T-helper 1 cell treated with Interleukin-12 subunit alpha and Interleukin-12 subunit beta and Interleukin-4 antibody, amounts not matched to agents 30 μg/mL and 1 μg/mL, for 36 hours (primary cell): ENCODE measurements at regions not wholly inside any gene's neighbourhood (a gene's known extent, or its start where the extent isn't known, plus 50 kb on each side); places are given as distances from the start of the nearest gene placed in this dataset.

ENCODE experiments used
- H3K27ac Mint-ChIP-seq: one replicate; pipeline ENCODE4 v1.8.0; 2021; ENCODE audit warnings: mild to moderate bottlenecking, mixed read lengths
- H3K27me3 Mint-ChIP-seq: one replicate; pipeline ENCODE4 v1.8.0; 2021; ENCODE audit warnings: low read depth, mixed read lengths
- H3K36me3 Mint-ChIP-seq: one replicate; pipeline ENCODE4 v1.8.0; 2021; ENCODE audit warnings: low read depth, mixed read lengths
- H3K4me1 Mint-ChIP-seq: one replicate; pipeline ENCODE4 v1.8.0; 2021; ENCODE audit warnings: low read depth, mixed read lengths
- H3K4me3 Mint-ChIP-seq: one replicate; pipeline ENCODE4 v1.8.0; 2021; ENCODE audit warnings: mild to moderate bottlenecking, moderate library complexity, mixed read lengths
- H3K9me3 Mint-ChIP-seq: one replicate; pipeline ENCODE4 v1.8.0; 2021; ENCODE audit warnings: mixed read lengths

DNA sequence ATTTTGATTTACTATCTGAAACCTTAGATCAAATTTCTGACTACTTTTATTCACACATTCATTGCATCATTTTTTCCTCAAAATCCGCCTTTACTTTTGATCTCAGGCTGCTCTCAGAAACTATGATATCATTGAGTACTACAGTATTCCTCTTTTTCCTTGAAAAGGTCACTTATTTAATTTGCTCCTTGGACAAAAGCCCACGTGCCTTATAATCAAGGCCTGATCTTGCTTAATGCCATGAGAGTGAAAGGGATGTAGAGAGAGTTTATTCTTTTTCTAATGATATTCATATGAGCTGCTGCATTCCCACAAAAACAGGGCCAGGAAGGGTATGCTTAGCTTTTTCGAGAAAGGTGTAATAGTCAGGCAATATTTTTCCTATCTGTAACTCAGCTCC lies 327.0 kb downstream of the ETS1 start:
- H3K36me3 Mint-ChIP-seq = no peaks in the 10 kb centered on the region
- peaks cover 17% of the 10 kb centered on the region for H3K27me3 Mint-ChIP-seq
- H3K4me3 Mint-ChIP-seq = no peak overlapping the region
- no peaks in the 10 kb centered on the region for H3K9me3 Mint-ChIP-seq
- H3K27ac Mint-ChIP-seq = no peak overlapping the region
- H3K4me1 Mint-ChIP-seq = no peaks in the 10 kb centered on the region

GRCh38 chr11:128259816-128260215 lies 327.5 kb downstream of the ETS1 start:
- Mint-ChIP-seq H3K27me3 (peaks cover 17% of the 10 kb centered on the region), H3K4me1 (no peaks in the 10 kb centered on the region), H3K27ac (no peak overlapping the region), H3K36me3 (no peaks in the 10 kb centered on the region), H3K4me3 (no peak overlapping the region), H3K9me3 (no peaks in the 10 kb centered on the region)

- Mint-ChIP-seq H3K9me3 (no peaks in the 10 kb centered on the region), H3K4me1 (no peaks in the 10 kb centered on the region), H3K4me3 (no peak overlapping the region), H3K27ac (no peak overlapping the region), H3K27me3 (peaks cover 13% of the 10 kb centered on the region), H3K36me3 (no peaks in the 10 kb centered on the region)
These were observed 332.4 kb downstream of the ETS1 start for GRCh38 chr11:128254941-128255340.

DNA sequence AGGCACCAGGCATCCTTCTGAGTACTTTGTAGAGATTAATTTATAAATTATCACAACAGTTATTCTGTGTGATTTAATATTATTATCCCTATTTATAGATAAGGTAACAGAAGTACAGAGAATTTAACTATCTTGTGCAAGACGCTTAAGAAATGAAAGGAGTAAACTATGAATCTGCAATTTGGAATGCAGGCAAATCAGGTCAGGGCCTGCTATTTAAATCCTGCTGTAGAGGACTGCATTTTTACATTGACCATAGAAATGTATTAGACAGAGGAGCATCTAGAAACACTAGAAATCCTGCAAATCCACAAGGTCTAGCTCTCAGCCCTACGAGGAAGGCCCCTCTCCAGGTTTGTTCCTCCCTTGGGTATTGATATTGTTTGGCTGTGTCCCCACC lies 336.2 kb downstream of the ETS1 start:
- Mint-ChIP-seq H3K27me3 (peaks cover 25% of the 10 kb centered on the region), H3K4me1 (no peaks in the 10 kb centered on the region), H3K4me3 (no peak overlapping the region), H3K9me3 (peaks cover 3% of the 10 kb centered on the region), H3K27ac (no peak overlapping the region), H3K36me3 (no peaks in the 10 kb centered on the region)

GRCh38 chr11:128250482-128250881 lies 336.9 kb downstream of the ETS1 start:
- Mint-ChIP-seq H3K4me3 (no peak overlapping the region), H3K27ac (no peak overlapping the region), H3K9me3 (peaks cover 3% of the 10 kb centered on the region), H3K27me3 (peaks cover 25% of the 10 kb centered on the region), H3K36me3 (no peaks in the 10 kb centered on the region), H3K4me1 (no peaks in the 10 kb centered on the region)

DNA sequence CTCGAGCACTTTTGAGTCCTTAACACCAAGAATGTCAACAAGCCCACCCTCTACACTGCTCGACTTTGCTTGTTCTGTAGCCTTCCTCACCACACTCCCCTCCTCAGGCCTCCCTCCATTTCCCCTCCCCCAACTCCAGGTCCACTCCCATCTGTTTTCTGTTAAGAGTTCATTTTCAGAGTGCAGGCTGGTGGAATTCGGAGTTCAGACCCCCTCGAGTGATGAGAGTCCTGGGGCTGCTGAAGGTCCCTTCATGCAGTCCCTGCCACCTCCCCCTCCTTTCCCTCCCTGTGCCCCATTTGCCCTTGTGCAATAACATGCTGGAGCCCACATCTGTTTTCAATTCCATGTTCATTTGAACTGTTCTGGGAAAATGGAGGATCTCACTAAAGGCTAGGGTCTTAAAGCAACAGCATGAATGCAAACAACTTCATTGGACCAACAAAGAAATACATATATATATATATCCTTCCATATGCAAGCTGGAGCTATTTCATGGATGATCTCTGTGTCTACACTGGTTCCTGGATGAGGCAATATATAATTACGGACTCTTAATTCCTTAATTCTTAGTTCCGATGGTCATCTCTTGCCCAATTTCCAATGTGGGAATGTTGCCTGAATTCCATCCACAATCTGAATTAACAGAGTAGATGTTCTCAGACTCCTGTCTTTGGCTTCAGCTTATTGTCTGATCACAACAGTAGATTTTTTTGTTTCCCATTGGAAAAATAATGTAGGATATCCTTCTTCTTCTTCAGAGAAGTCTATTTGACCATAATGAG lies 340.4 kb downstream of the ETS1 start:
- Mint-ChIP-seq H3K27ac (no peak overlapping the region), H3K4me3 (no peak overlapping the region), H3K36me3 (no peaks in the 10 kb centered on the region), H3K27me3 (peaks cover 29% of the 10 kb centered on the region), H3K4me1 (no peaks in the 10 kb centered on the region), H3K9me3 (peaks cover 3% of the 10 kb centered on the region)

DNA sequence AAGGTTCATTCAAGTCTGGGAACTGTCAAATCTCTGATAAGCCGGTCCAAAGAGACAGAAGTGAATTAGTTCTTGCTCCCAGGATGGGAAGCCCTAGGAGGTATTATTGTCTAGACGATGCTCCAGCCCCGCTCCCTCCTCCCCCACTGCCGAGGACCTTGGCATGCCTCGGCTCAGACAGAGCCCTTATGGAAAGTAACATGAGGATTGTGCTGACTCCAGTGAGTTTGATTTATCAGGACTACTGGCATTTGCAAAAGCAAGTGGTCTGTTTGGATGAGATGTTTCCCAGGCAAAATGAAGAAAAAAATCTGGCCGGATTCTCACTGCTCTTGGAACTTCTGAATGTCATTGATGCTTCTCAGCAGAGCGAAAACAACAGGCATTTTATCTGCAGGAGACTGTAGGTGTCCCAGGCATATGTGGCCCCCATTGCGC lies 341.0 kb downstream of the ETS1 start:
- no peaks in the 10 kb centered on the region for H3K36me3 Mint-ChIP-seq
- peaks cover 29% of the 10 kb centered on the region for H3K27me3 Mint-ChIP-seq
- no peak overlapping the region for H3K27ac Mint-ChIP-seq
- no peak overlapping the region for H3K4me3 Mint-ChIP-seq
- H3K4me1 Mint-ChIP-seq = no peaks in the 10 kb centered on the region
- peaks cover 3% of the 10 kb centered on the region for H3K9me3 Mint-ChIP-seq

DNA sequence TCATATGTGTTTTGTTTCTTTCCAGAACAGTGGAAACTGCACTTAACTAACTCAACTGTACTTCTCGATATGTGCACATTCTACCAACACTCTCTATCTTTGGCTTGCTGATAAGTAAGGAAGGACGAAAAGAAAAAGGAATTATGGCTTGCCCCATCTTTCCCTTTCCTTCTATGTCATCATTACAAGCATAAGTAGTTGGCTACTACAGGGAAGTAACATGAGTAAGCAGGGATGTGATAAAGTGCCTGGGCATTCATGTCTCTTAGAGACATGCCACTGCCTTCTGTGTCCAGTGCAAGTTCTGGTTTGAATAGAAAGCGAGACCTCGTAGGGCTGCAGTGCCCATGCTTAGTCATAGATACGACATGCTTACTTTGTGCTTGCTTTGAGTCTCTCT lies 342.5 kb downstream of the ETS1 start:
- Mint-ChIP-seq H3K9me3 (peaks cover 2% of the 10 kb centered on the region), H3K36me3 (no peaks in the 10 kb centered on the region), H3K27me3 (peaks cover 20% of the 10 kb centered on the region), H3K27ac (no peak overlapping the region), H3K4me1 (no peaks in the 10 kb centered on the region), H3K4me3 (no peak overlapping the region)

- Mint-ChIP-seq H3K27ac (no peak overlapping the region), H3K36me3 (no peaks in the 10 kb centered on the region), H3K9me3 (no peaks in the 10 kb centered on the region), H3K4me1 (peaks cover 17% of the 10 kb centered on the region), H3K27me3 (peaks cover 15% of the 10 kb centered on the region), H3K4me3 (no peak overlapping the region)
These were observed 344.9 kb downstream of the ETS1 start for GRCh38 chr11:128242451-128242850.

DNA sequence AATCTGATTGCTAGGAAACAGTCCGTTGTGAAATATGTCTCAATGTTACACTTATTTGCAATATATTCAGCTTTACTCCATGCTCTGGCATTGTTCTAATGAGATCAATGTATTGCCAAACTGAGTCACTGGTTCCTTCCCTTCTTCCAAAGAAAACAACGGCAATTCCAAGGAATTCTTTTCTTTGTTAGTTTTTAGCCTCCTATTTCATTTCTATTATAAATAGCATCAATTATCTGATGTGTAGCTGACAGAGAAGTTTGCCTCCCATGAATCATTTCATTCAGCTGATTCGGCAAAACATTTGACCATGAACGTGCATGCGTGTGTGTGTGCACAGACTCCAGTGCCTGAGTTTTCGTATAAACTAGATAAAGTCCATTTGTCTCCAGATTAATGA lies 346.8 kb downstream of the ETS1 start:
- Mint-ChIP-seq H3K27ac (no peak overlapping the region), H3K36me3 (no peaks in the 10 kb centered on the region), H3K9me3 (no peaks in the 10 kb centered on the region), H3K4me3 (no peak overlapping the region), H3K27me3 (peaks cover 4% of the 10 kb centered on the region), H3K4me1 (peaks cover 17% of the 10 kb centered on the region)

DNA sequence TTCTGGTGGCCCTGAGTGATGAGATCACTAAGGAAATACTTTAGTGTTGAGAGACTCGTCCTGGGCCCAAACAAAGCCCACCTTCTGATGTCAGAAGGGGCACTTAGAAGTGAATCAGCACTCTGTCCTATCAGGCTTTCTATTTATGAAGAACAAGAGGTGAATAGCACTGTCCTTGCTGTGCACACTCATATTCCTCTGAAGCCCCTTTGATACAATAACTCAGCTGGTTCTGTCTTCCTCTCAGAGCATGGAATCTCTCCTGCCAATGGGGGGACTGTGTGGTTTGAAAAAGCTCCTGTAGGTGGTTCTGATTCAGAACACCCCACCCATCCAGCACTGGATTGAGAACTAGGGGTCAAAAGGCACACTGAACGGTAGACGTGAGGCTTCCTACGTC lies 348.1 kb downstream of the ETS1 start:
- peak overlapping the region; percentile 1 for H3K4me3 Mint-ChIP-seq
- no peaks in the 10 kb centered on the region for H3K36me3 Mint-ChIP-seq
- H3K4me1 Mint-ChIP-seq = peaks cover 17% of the 10 kb centered on the region
- H3K27ac Mint-ChIP-seq = peak overlapping the region; percentile 54
- H3K9me3 Mint-ChIP-seq = no peaks in the 10 kb centered on the region
- no peaks in the 10 kb centered on the region for H3K27me3 Mint-ChIP-seq

DNA sequence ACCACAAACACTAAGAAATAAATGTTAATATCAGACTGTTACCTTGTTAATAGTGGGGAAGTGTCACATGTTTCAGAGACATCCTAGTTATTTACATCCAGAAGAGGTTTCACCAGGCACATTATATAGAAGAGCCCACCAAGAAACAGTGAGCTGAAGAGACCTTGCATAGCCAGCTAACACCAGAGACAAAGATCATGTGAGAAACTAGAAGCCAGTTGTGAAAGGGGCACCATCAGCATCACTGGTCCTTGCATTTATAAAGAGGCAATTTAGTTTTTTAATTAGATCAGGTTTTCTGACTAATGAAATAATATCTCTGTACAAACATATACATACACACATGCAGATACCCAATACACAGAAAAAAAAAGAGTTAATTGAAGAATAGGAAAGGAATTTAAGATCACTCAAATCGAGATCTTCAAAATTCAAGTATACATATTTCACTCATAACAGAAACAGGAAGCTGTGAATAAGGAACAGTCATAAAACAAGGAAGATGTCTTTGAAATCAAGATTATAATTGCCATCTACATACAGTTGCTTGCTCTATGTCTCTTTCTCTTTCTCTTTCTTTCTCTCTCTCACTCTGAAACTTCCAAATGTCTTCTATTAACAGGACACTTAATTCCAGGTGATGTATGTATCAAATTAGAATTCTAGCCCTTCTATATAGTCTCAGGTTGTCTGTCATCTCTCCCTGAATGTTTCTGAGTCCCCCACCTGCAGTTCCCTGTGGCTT lies 348.7 kb downstream of the ETS1 start:
- Mint-ChIP-seq H3K4me1 (peaks cover 17% of the 10 kb centered on the region), H3K9me3 (no peaks in the 10 kb centered on the region), H3K36me3 (no peaks in the 10 kb centered on the region), H3K27me3 (no peaks in the 10 kb centered on the region), H3K27ac (peak overlapping the region; percentile 54), H3K4me3 (peak overlapping the region; percentile 1)

DNA sequence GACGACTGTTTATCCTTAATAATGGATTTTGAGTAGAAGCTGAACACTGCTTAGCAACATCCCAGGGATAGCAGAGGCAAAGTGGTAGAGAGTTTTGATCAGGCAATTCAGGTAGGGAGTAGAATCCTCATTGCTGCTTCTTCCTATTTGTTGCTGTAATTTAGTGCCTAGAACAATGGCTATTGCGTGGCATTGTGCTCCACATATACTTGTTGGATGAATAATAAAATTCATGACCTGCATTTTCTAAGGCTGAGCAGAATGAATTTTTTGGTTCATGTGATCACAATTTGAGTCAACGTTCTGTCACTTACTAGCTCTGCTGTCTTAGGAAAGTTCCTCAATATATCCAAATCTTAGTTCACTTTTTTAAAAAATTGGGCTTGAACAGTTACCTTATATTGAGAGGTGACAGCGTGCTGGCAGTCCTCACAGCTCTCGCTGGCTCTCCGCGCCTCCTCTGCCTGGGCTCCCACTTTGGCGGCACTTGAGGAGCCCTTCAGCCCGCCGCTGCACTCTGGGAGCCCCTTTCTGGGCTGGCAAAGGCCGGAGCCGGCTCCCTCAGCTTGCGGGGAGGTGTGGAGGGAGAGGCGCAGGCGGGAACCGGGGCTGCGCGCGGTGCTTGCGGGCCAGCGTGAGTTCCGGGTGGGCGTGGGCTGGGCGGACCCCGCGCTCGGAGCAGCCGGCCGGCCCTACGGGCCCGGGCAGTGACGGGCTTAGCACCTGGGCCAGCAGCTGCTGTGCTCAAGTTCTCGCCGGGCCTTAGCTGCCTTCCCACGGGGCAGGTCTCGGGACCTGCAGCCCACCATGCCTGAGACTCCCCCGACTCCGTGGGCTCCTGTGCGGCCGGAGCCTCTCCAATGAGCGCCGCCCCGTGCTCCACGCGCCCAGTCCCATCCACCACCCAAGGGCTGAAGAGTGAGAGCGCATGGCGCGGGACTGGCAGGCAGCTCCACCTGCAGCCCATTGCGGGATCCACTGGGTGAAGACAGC lies 350.6 kb downstream of the ETS1 start:
- H3K9me3 Mint-ChIP-seq = no peaks in the 10 kb centered on the region
- no peaks in the 10 kb centered on the region for H3K27me3 Mint-ChIP-seq
- H3K27ac Mint-ChIP-seq = no peak overlapping the region
- H3K4me3 Mint-ChIP-seq = no peak overlapping the region
- H3K36me3 Mint-ChIP-seq = peaks cover 2% of the 10 kb centered on the region
- peaks cover 25% of the 10 kb centered on the region for H3K4me1 Mint-ChIP-seq

GRCh38 chr11:128235958-128236357 lies 351.4 kb downstream of the ETS1 start:
- Mint-ChIP-seq H3K36me3 (peaks cover 3% of the 10 kb centered on the region), H3K27me3 (no peaks in the 10 kb centered on the region), H3K4me3 (no peak overlapping the region), H3K27ac (no peak overlapping the region), H3K4me1 (peaks cover 26% of the 10 kb centered on the region), H3K9me3 (no peaks in the 10 kb centered on the region)
